CD1c-positive myeloid dendritic cell (primary cell): ENCODE measurements at regions not wholly inside any gene's neighbourhood (a gene's known extent, or its start where the extent isn't known, plus 50 kb on each side); places are given as distances from the start of the nearest gene placed in this dataset.
A peak's percentile ranks its signal among the peaks of the same experiment; 100 is the strongest.
"Not testable (repeated sequence)": the region's sequence is repeated elsewhere in the genome, so short reads cannot be mapped to it uniquely, and the experiment has no call there.

Source experiments
- DNase-seq: peaks from one replicate; pipeline ENCODE4 v3.0.0-alpha.2; 2016; ENCODE audit errors: extremely low spot score

DNA sequence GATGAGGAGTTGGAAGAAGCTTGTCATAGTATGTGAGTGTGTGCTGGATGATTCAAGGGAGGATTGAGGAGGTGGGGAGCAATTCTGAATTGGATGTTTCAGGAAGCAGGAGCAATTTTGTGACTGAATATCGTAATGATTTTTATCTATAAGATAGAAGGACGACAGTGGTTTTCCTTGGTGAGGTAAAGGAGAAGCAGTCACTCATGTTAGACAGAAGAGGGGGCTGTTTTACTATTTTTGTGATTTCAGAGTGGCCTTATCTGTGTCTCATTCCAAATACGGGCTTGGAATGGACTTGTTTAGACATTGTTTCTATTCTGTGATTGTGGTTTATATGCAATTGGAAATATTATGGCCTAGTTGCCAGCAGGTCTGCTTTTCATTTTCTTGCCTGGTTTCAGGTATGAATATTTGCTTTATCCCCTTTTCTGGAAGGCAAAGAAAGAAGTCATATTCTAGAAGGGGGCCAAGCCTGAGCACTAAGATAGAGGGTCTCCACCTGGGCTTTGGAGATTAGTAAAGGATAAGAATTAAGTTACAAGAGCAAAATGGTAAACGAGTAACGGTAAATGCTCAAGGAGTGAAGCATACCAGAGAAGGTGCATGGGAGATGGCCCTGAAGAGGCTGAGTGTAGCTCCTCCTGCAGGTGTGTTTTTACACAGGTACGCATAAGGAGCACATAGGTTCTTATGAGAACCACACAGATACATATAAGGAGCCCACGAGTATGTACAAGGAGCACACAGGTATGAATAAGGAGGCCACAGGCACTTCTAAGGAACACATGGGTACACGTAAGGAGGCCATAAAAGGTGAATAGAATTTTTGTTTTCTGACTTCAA lies 124.6 kb upstream of the KCNAB1 start:
- DNase-seq, result peak; percentile 7

DNA sequence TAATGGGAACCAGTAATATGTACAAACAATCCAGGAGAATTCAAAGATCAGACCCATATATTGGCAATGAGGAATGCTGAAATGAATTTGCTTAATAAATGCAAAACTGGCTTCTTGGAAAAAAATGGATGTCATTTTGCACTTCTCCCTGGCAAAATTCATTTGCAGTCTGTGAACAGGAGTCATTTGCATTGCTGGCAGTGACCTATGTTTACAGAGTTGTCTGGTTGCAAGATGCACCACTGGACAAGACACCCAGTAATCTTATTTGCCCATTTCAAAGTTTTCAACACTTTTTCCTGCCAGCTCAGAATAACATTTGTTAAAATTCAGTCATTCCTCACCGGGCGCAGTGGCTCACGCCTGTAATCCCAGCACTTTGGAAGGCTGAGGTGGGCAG lies 123.5 kb upstream of the KCNAB1 start:
- no peak for DNase-seq

DNA sequence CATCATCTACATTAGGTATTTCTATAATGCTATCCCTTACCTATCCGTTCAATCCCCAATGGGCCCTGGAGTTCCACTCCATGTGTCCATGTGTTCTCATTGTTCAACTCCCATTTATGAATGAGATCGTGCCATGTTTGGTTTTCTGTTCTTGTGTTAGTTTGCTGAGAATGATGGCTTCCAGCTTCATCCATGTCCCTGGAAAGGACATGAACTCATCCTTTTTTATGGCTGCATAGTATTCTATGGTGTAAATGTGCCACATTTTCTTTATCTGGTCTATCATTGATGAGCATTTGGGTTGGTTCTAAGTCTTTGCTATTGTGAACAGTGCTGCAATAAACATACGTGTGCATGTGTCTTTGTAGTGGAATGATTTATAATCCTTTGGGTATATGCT lies 122.2 kb upstream of the KCNAB1 start:
- DNase-seq, result not testable (repeated sequence)

DNA sequence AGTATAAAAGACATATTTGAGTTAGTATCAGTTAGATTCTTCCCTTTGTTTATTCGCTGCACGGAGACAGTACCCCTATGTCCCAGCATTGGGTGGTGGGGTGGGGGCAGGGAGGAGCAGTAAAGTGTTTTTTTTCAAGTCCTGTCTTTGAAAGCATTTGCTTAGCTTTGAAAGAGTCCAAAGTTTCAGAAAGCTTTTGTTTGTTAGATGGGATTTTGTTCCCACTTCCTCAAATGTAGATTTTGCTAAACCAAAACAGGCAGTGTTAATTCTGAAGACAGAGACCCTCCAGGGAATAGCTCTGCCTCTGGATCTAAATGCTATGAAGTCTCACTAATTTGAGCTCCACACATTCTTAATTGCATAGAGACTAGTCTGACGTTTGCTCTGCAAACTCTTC lies 114.6 kb upstream of the KCNAB1 start:
- DNase-seq, result no peak

DNA sequence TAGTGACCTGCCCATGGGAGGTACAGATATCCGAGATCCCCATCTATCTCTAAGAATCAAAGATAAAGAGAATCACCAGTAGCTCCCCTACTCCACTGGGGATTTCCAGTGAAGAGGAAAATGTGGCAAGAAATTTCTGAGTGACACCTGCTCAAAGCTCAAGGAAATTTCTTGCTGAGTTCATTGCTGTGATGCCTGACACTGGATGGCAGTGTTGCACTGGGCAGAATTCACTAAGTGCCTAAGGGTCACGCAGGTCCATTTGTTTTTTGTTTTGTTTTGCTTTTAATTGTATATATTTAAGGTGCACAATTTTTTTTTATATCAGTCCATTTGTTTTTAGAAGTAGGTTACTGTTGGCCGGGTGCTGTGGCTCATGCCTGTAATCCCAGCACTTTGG lies 109.5 kb upstream of the KCNAB1 start:
- DNase-seq, result no peak

DNA sequence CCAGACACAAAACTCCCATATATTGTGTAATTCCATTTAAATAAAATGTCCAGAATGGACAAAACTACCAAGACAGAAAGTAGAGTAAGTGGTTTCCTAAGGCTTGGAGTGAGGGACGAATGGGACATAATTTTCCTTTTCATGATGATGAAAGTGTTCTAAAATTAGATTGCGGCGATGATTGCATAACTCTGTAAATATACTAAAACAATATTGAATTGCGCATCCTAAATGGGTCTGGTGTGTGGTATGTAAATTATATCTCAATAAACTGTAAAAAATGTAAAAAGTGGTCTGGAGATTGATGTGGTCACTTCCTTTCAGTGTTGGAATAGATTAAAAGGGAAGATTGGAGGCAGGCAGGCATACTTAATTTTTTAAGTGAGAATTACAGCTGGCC lies 105.9 kb upstream of the KCNAB1 start:
- DNase-seq, result no peak

DNA sequence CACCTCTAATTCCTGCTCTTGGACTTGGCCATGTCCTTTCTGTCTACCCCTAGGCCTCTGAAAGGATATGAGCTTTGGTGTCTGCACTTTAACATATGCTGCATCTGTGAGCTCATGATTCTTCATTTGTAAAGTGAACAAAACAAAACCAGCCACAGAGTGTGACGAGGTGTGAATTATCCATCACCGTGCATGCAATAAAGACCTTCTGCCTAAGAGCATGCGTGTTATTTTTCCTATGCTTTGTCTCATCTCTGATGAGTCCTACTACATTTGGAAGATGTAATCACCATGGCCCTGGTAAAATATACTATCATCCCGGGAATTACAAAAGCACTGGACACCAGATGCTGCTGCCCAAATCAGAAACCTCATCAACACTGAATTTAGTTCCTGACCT lies 103.5 kb upstream of the KCNAB1 start:
- no peak for DNase-seq

DNA sequence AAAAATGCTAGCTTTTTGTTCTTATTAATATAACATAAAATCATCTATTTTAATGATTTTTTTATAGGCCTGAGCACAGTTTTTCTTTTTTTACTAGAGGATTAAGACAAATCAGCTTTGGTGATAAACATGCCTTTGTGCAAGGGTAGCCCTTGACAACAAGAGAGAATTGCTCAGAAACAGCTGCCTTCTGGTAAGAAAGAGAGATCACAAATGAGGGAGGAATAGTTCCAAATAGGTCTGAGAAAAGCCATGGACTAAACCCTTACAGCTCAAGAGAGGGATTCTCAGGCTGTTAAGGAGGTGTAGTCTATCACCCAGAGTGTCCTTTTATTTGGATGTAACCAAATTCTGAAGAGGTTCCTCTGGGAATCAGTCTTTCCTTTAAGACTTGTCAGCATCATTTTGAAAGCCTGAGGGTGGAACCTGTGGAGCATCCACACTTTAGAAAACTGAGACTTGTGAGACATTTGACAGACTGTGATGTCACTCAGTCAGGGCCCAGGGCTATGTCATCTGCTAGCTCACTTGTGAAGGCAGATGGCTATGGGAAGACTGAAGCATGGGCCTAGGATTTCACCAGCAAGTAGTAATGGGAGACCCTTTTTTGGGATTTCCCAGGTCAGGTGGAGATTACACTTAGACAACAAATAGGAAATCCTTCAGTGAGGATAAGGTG lies 102.9 kb upstream of the KCNAB1 start:
- no peak for DNase-seq

DNA sequence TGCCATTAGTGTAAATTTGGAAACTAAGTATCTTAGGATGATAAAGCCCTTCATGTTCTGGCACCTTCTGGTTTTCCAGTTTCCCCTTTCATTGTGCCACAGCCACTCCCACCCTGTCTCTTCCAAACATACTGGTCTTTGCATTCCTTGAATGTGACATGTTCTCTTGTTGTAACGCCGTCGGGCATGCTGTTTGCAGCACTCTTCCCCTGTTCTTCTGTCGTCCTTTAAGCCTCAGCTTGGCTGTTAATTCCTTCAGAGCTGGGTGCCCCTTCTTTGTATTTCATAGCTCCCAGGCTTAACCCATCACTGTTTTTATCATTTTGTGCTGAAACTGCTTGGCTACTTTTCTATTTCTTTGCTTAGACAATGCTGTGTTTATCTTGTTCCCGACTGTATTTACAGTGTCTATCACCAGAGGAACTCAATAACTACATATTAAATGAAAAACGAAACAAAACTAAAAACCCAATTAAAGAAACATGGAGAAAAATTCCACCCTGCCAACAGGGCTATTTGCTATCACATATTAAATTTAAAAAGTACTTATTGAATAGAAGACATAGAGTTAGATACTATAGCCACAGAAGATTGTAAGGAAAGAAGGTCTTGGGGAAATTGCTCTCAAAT lies 95.4 kb upstream of the KCNAB1 start:
- no peak for DNase-seq

DNA sequence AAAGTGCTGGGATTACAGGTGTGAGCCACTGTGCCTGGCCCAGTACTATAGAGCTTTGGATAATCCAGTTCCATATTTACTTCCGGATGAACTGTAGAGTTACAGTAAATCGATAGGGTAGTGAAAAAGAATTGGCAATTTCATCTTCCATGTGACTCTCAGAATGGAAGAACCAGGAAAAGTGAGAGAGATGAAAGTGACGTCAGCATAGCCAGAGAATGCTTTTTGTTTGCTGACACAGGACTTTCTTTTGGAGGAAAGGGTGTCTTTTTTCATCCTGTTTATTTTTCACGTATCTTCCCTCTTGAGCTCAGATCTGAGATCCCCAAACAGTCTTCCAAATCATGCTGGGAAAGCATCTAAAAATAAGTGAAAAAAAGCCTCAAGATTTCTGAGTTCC lies 91.2 kb upstream of the KCNAB1 start:
- DNase-seq, result no peak

DNA sequence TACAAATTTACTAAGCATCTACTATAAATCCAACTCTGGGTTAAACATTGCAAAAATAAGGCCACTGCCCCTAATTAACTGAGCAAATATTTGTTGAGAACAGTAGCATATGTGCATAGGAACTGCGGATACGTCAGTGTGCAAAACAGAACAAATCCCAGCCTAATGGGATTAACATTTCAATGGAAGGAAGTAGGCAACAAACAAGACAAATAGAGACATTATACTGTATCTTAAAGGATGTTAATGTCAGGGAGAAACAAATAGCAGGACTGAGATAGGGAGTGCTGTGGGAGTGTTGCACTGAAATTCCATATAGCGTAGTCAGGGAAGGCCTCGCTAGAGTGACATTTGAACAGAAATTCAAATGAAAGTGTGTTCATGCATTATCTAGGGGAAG lies 89.7 kb upstream of the KCNAB1 start:
- DNase-seq, result no peak

DNA sequence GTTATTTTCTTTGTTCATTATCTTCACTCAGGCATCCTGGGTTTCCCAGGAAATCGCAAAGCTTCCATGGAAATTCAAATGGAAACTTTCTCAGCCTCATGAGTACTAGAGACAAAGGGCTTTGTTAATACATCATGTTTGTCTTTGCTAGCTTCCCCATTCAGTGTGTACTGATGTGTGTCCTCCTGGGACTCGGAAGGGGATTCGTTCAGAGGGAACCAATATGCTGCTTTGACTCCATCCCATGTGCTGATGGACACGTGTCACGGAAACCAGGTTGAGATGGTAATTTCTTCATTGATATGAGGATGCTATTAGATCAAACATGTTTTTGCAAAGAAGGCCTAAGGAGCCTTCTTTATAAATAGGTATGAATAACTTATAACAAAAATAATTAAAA lies 87.0 kb upstream of the KCNAB1 start:
- DNase-seq, result no peak

DNA sequence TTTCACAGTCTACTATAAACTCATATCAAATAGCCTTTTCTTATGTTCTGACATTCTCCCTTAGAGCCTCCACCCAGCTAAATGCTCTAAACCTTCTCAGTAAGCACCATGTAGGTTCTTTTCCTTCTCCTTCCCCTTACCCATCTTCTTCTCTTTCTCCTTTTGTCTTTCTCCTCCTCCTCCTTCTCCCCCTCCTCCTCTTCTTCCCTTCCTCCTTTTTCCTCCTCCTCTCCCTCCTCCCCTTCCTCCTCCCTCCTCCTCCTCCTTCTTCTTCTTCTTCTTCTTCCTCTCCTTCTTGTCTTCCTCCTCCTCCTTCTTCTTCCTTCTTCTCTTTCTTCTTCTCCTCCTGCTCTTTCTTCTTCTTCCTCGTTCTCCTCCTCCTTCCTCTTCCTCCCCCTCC lies 85.2 kb upstream of the KCNAB1 start:
- DNase-seq, result no peak

DNA sequence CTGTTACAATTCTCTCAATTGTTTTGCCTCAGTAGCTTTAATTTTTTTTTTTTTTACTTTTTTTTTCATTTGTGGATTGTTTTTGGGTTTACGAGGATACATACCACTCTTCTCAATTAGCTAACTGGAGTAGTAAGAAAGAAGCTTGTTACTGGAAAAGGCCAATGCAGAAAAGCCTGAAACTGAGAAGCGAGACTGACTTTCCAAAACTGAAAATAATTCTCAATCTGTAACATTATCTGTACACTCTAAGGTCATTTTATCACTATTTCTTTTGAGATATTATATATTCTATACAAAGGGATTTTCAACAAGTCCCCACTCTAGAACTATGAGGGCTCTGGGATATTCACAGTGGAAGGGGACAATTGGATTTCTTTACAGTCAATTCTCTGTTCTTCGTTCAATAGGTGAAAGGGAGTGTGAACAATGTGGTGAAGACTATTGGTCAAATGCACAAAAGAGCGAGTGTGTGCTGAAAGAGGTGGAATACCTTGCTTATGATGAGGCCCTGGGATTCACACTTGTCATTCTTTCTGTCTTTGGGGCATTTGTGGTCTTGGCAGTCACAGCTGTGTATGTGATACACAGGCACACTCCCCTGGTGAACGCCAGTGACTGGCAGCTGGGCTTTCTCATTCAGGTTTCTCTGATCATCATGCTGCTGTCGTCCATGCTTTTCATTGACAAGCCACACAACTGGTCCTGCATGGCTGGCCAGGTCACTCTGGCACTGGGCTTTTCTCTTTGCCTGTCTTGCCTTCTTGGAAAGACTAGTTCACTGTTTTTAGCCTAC lies 83.9 kb upstream of the KCNAB1 start:
- no peak for DNase-seq

DNA sequence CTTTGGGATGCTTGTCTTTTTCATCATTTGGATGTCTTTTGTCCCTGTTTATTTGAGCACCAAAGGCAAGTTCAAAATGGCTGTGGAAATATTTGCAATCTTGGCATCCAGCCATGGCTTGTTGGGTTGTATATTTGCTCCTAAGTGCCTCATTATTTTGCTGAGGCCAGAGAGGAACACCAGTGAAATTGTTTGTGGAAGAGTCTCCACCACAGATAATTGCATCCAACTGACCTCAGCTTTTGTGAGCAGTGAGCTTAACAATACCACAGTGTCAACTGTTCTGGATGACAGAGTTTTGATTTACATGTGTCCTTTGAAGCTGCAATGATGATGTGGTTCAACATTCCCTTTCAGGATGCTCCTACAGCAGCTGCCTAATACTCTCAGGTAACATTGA lies 83.0 kb upstream of the KCNAB1 start:
- no peak for DNase-seq

DNA sequence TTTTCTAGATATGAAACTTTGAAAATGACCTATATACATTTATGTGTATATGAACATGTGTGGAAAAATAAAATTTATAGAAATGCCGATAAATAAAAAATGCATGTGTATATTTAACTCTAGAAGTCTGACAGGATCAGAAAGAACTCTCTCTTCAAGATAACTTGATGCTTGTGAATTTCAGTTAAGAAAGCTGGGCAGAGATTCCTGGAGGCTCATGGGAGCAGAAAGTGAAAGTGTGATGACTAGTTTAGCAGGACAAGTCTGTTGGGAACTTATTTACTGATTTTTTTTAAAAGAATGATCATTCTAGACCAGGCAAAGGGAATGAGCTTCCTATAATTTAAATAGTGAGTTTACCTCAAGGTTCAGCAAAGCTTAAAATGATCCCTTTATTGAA lies 81.5 kb upstream of the KCNAB1 start:
- no peak for DNase-seq

DNA sequence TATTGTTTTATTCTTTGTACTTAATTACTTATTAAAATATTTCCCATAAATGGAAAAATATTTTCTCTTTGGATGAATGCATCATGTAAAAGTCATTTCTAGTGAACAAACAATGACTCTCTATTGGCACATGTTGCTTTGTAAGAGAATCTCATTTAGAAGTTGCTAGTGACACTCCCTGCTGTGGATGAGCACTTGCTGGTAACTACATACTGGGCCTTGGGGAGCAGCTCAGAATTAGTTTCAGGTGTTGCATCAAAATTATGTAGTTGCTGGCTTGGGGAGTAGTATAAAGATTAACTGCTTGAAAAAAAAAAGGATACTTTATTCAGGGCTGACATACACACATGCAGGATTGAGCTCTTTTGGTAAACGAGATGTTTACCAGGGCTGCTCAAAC lies 80.3 kb upstream of the KCNAB1 start:
- no peak for DNase-seq

DNA sequence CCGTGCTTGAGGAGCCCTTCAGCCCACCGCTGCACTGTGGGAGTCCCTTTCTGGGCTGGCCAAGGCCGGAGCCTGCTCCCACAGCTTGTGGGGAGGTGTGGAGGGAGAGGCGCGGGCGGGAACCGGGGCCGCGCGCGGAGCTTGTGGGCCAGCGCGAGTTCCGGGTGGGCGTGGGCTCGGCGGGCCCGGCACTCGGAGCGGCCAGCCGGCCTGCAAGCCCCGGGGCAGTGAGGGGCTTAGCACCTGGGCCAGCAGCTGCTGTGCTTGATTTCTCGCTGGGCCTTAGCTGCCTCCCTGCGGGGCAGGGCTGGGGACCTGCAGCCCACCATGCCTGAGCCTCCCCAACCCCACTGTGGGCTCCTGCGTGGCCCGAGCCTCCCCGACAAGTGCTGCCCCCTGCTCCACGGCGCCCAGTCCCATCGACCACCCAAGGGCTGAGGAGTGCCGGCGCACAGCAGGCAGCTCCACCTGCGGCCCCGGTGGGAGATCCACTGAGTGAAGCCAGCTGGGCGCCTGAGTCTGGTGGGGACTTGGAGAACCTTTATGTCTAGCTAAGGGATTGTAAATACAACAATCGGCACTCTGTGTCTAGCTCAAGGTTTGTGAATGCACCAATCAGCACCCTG lies 79.0 kb upstream of the KCNAB1 start:
- not testable (repeated sequence) for DNase-seq

DNA sequence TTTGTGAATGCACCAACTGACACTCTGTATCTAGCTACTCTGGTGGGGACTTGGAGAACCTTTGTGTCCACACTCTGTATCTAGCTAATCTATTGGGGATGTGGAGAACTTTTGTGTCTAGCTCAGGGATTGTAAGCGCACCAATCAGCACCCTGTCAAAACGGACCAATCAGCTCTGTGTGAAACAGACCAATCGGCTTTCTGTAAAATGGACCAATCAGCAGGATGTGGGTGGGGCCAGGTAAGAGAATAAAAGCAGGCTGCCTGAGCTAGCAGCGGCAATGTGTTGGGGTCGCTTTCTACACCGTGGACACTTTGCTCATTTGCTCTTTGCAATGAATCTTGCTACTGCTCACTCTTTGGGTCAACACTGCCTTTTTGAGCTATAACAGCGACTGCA lies 78.5 kb upstream of the KCNAB1 start:
- not testable (repeated sequence) for DNase-seq

DNA sequence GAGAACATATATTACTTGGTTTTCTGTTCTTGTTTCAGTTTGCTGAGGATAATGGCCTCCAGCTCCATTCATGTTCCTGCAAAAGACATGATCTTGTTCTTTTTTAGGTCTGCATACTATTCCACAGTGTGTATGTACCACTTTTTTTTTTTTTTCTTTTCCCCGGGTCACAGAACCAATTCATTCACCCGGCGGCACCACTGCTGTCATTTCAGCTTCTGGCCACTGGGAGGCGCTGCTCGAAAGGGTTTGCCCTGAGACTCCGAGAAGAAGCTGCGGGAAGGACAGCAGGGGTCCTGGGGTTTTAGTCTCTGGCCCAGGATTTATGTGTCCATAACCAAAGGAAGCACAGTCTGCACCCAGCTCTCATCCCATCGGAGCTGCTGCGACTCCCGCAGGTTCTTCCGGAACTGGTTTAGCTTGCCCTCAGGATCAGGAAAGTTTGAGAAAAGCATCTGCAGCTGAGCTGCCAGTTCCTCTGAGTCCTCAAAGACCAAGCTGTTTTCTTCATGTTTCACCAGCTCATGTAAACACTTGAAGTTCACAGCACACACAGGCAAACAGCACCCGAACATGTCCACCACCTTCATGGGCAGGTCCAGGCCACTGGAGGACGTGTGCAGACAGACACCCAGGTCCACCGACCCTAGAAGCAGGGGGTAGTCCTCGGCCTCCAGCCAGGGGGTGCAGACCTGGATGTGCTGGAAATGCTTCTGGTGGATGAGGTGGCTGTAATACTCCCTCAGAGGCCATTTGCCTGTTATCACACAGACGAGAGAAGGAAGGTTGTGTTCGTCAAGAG lies 76.3 kb upstream of the KCNAB1 start:
- peak; percentile 12 for DNase-seq

DNA sequence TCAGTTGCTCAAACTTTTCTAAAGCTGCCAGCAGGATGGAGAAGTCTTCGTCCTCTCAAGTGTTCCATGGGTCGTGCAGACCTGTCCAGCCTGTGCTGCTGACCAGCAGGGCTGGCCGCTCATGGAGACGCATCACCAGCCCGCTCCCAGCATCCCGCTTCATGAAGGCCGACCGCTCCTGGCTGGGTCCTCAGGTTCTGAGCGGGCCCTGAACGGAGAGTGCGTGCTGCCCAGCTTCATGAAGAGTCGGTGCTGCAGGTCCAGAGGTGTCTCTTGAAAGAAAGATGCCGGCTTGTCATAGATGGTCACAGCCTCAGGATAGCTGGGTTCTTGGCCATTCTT lies 75.8 kb upstream of the KCNAB1 start:
- DNase-seq, result no peak
